ENCODE measurements at regions not wholly inside any gene's neighbourhood (a gene's known extent, or its start where the extent isn't known, plus 50 kb on each side); places are given as distances from the start of the nearest gene placed in this dataset.
"Not testable (repeated sequence)": the region's sequence is repeated elsewhere in the genome, so short reads cannot be mapped to it uniquely, and the experiment has no call there.

DNA sequence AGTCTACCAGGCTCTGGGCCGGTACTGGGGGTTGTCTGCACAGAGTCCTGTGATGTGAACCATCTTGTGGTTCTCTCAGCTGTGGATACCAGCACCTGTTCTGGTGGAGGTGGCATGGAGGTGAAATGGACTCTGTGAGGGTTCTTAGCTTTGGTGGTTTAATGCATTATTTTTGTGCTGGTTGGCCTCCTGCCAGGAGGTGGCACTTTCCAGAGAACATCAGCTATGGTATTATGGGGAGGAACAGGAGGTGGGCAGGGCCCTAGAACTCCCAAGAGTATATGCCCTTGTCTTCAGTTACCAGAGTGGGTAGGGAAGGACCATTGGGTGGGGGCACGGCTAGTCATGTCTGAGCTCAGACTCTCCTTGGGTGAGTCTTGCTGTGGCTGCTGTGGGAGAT, 187.1 kb downstream of the ACTR3B start:
- TF ChIP-seq, protein P1, sequence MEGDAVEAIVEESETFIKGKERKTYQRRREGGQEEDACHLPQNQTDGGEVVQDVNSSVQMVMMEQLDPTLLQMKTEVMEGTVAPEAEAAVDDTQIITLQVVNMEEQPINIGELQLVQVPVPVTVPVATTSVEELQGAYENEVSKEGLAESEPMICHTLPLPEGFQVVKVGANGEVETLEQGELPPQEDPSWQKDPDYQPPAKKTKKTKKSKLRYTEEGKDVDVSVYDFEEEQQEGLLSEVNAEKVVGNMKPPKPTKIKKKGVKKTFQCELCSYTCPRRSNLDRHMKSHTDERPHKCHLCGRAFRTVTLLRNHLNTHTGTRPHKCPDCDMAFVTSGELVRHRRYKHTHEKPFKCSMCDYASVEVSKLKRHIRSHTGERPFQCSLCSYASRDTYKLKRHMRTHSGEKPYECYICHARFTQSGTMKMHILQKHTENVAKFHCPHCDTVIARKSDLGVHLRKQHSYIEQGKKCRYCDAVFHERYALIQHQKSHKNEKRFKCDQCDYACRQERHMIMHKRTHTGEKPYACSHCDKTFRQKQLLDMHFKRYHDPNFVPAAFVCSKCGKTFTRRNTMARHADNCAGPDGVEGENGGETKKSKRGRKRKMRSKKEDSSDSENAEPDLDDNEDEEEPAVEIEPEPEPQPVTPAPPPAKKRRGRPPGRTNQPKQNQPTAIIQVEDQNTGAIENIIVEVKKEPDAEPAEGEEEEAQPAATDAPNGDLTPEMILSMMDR (IDR thresholded peaks at IDR 0.05; ENCODE audit: low read depth, low read length), result not testable (repeated sequence)
- TF ChIP-seq EZH2phosphoT487 (IDR thresholded peaks at IDR 0.05; ENCODE audit: low read depth), result not testable (repeated sequence)
